Activated effector memory CD4-positive, alpha-beta T cell treated with Interleukin-2 at 50 U/mL for 16 hours (primary cell): ENCODE measurements at regions not wholly inside any gene's neighbourhood (a gene's known extent, or its start where the extent isn't known, plus 50 kb on each side); places are given as distances from the start of the nearest gene placed in this dataset.
"Not testable (repeated sequence)": the region's sequence is repeated elsewhere in the genome, so short reads cannot be mapped to it uniquely, and the experiment has no call there.

Experiments
- DNase-seq: peaks from one replicate; pipeline ENCODE4 v3.0.0-alpha.2; 2020

GRCh38 chr3:11739706-11740105 lies 96.0 kb upstream of the VGLL4 start:
- DNase-seq, result no peak

- no peak for DNase-seq
Observed at GRCh38 chr3:11739123-11739522, 95.4 kb upstream of the VGLL4 start.

- DNase-seq, result no peak
Observed at GRCh38 chr3:11737742-11738141, 94.0 kb upstream of the VGLL4 start.

GRCh38 chr3:11736136-11736833 lies 92.6 kb upstream of the VGLL4 start:
- DNase-seq, result no peak

- no peak for DNase-seq
Observed at GRCh38 chr3:11735638-11736037, 91.9 kb upstream of the VGLL4 start.

GRCh38 chr3:11735111-11735510 lies 91.4 kb upstream of the VGLL4 start:
- DNase-seq, result not testable (repeated sequence)

GRCh38 chr3:11733914-11734313 lies 90.2 kb upstream of the VGLL4 start:
- no peak for DNase-seq

GRCh38 chr3:11727207-11727606 lies 83.5 kb upstream of the VGLL4 start:
- no peak for DNase-seq

- DNase-seq, result no peak
Observed at GRCh38 chr3:11726146-11726545, 82.4 kb upstream of the VGLL4 start.

GRCh38 chr3:11725340-11725641 lies 81.6 kb upstream of the VGLL4 start:
- not testable (repeated sequence) for DNase-seq

- no peak for DNase-seq
Observed at GRCh38 chr3:11724615-11725339, 81.1 kb upstream of the VGLL4 start.

GRCh38 chr3:11721479-11721878 lies 77.8 kb upstream of the VGLL4 start:
- no peak for DNase-seq

- no peak for DNase-seq
Observed at GRCh38 chr3:11720917-11721411, 77.2 kb upstream of the VGLL4 start.

- peak; percentile 44 for DNase-seq
Observed at GRCh38 chr3:11720304-11720898, 76.7 kb upstream of the VGLL4 start.

- DNase-seq, result peak; percentile 71
Observed at GRCh38 chr3:11719406-11720303, 75.9 kb upstream of the VGLL4 start.

- peak; percentile 21 for DNase-seq
Observed at GRCh38 chr3:11718637-11719405, 75.1 kb upstream of the VGLL4 start.

GRCh38 chr3:11717768-11718636 lies 74.3 kb upstream of the VGLL4 start:
- no peak for DNase-seq

GRCh38 chr3:11717301-11717700 lies 73.6 kb upstream of the VGLL4 start:
- no peak for DNase-seq

- DNase-seq, result no peak
Observed at GRCh38 chr3:11716573-11717290, 73.0 kb upstream of the VGLL4 start.

GRCh38 chr3:11713171-11713570 lies 69.5 kb upstream of the VGLL4 start:
- DNase-seq, result no peak

- no peak for DNase-seq
Observed at GRCh38 chr3:11712646-11713045, 68.9 kb upstream of the VGLL4 start.
